ENCODE measurements at regions not wholly inside any gene's neighbourhood (a gene's known extent, or its start where the extent isn't known, plus 50 kb on each side); places are given as distances from the start of the nearest gene placed in this dataset.
"Not testable (repeated sequence)": the region's sequence is repeated elsewhere in the genome, so short reads cannot be mapped to it uniquely, and the experiment has no call there.

- no peak overlapping the region for H3K9ac ChIP-seq
- H2AFZ ChIP-seq, result no peak overlapping the region
- no peaks in the 10 kb centered on the region for H3K9me3 ChIP-seq (ENCODE audit: control insufficient read depth, low read length)
- no peak overlapping the region for H3K4me2 ChIP-seq (ENCODE audit: low read length)
- H3K27ac ChIP-seq, result no peak overlapping the region
- H3K4me1 ChIP-seq, result no peaks in the 10 kb centered on the region
- no peaks in the 10 kb centered on the region for H3K79me2 ChIP-seq
- H3K27me3 ChIP-seq (ENCODE audit: control insufficient read depth, insufficient read depth, low read length), result no peaks in the 10 kb centered on the region
- no peak overlapping the region for H3K4me3 ChIP-seq (ENCODE audit: low read depth, low read length)
- no peaks in the 10 kb centered on the region for H3K36me3 ChIP-seq (ENCODE audit: control insufficient read depth, insufficient read depth, low read length)
- no peak for TF ChIP-seq CTCF (IDR thresholded peaks at IDR 0.05)
Measured at GRCh38 chr4:141331534-141332358, 111.1 kb downstream of the ZNF330 start.

- not testable (repeated sequence) for H3K9ac ChIP-seq; H3K27ac ChIP-seq; H2AFZ ChIP-seq; H3K4me1 ChIP-seq; H3K79me2 ChIP-seq; H3K4me3 ChIP-seq (ENCODE audit: low read depth, low read length); H3K27me3 ChIP-seq (ENCODE audit: control insufficient read depth, insufficient read depth, low read length); H3K36me3 ChIP-seq (ENCODE audit: control insufficient read depth, insufficient read depth, low read length); H3K9me3 ChIP-seq (ENCODE audit: control insufficient read depth, low read length)
- peak overlapping the region; percentile 26 for H3K4me2 ChIP-seq (ENCODE audit: low read length)
Measured at GRCh38 chr4:141332359-141333181, 111.9 kb downstream of the ZNF330 start.

GRCh38 chr4:141333456-141334230 is 112.9 kb downstream of the ZNF330 start:
- peak overlapping the region; percentile 45 for H3K4me2 ChIP-seq (ENCODE audit: low read length)
- not testable (repeated sequence) for H3K36me3 ChIP-seq (ENCODE audit: control insufficient read depth, insufficient read depth, low read length); H3K9ac ChIP-seq; H3K9me3 ChIP-seq (ENCODE audit: control insufficient read depth, low read length); H3K27ac ChIP-seq; H3K4me3 ChIP-seq (ENCODE audit: low read depth, low read length); H2AFZ ChIP-seq; H3K4me1 ChIP-seq; H3K27me3 ChIP-seq (ENCODE audit: control insufficient read depth, insufficient read depth, low read length); H3K79me2 ChIP-seq

GRCh38 chr4:141335166-141335565 is 114.5 kb downstream of the ZNF330 start:
- Histone ChIP-seq H3K4me2 (ENCODE audit: low read length) (no peak overlapping the region), H3K9me3 (ENCODE audit: control insufficient read depth, low read length) (no peaks in the 10 kb centered on the region), H3K4me3 (ENCODE audit: low read depth, low read length) (no peak overlapping the region), H3K4me1 (no peaks in the 10 kb centered on the region), H2AFZ (no peak overlapping the region), H3K27ac (no peak overlapping the region), H3K36me3 (ENCODE audit: control insufficient read depth, insufficient read depth, low read length) (no peaks in the 10 kb centered on the region), H3K9ac (no peak overlapping the region), H3K79me2 (no peaks in the 10 kb centered on the region), H3K27me3 (ENCODE audit: control insufficient read depth, insufficient read depth, low read length) (no peaks in the 10 kb centered on the region)
- no peak for TF ChIP-seq CTCF (IDR thresholded peaks at IDR 0.05)

GRCh38 chr4:141338238-141338637 is 117.5 kb downstream of the ZNF330 start:
- Histone ChIP-seq H3K4me1 (no peaks in the 10 kb centered on the region), H2AFZ (no peak overlapping the region), H3K36me3 (ENCODE audit: control insufficient read depth, insufficient read depth, low read length) (no peaks in the 10 kb centered on the region), H3K9me3 (ENCODE audit: control insufficient read depth, low read length) (no peaks in the 10 kb centered on the region), H3K79me2 (no peaks in the 10 kb centered on the region), H3K27me3 (ENCODE audit: control insufficient read depth, insufficient read depth, low read length) (no peaks in the 10 kb centered on the region), H3K9ac (no peak overlapping the region), H3K27ac (no peak overlapping the region), H3K4me3 (ENCODE audit: low read depth, low read length) (no peak overlapping the region), H3K4me2 (ENCODE audit: low read length) (no peak overlapping the region)
- no peak for TF ChIP-seq CTCF (IDR thresholded peaks at IDR 0.05)

Data from parathyroid adenoma (tissue), 2 donors.